ENCODE measurements at regions not wholly inside any gene's neighbourhood (a gene's known extent, or its start where the extent isn't known, plus 50 kb on each side); places are given as distances from the start of the nearest gene placed in this dataset.

GRCh38 chr6:114559419-114559818 lies 216.6 kb upstream of the HS3ST5 start:
- no peak for TF ChIP-seq CTCF (IDR thresholded peaks at IDR 0.05)
- no peak for TF ChIP-seq POLR2AphosphoS5 (IDR thresholded peaks at IDR 0.05)
- no peak for TF ChIP-seq EP300 (IDR thresholded peaks at IDR 0.05)
